CD4-positive, alpha-beta T cell treated with Interleukin-15 for 4 hours (primary cell): ENCODE measurements at regions not wholly inside any gene's neighbourhood (a gene's known extent, or its start where the extent isn't known, plus 50 kb on each side); places are given as distances from the start of the nearest gene placed in this dataset.
A peak's percentile ranks its signal among the peaks of the same experiment; 100 is the strongest.
"Not testable (repeated sequence)": the region's sequence is repeated elsewhere in the genome, so short reads cannot be mapped to it uniquely, and the experiment has no call there.

ENCODE experiments used
- DNase-seq: peaks from one replicate; pipeline ENCODE4 v3.0.0-alpha.2; 2020; ENCODE audit warnings: low spot score

DNA sequence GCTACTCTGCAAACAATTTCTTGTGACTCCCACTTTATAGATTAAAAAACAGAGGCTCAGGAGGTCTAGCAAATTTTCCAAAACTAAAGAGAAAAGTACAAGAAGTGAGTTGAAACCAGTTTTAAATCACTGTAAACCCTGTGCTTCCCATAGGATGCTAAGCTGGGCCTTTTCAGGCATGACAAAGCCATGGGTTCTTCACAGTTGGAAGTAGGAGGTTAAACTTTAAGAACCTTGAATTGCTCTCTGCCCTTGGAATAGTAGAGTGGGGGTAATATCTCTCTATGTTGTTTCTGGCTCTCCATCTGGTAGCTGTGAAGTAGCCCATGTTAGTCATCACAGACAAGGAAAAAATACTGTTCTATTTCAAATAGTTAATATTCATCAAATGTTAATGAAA, 193.6 kb upstream of the SATB1 start:
- no peak for DNase-seq

DNA sequence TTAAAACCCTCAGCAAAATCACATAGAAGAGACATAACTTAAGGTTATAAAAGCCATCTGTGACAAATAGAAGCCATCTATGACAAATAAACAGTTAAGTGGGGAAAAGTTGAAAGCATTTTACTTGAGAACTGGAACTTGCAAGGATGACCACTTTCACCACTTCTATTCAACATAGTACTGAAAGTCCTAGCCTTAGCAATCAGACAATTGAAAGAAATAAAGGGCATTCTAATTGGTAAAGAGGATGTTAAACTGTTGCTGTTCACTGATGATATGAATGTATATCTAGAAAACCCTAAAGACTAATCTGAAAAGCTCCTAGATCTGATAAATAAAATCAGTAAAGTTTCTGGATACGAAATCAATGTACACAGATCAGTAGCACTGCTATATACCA, 186.9 kb upstream of the SATB1 start:
- no peak for DNase-seq

- no peak for DNase-seq
Observed at GRCh38 chr3:18609187-18609586, 184.0 kb upstream of the SATB1 start.

DNA sequence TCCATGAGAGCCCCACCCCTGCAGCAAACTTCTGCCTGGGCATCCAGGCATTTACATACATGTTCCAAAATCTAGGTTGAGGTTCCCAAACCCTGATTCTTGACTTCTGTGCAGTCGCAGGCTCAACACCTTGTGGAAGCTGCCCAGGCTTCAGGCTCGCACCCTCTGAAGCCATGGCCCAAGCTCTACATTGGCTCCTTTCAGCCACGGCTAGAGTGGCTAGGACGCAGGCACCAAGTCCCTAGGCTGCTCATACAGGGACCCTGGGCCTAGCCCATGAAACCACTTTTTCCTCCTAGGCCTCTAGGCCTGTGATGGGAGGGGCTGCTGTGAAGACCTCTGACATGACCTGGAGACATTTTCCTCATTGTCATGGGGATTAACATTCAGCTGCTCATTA, 172.8 kb upstream of the SATB1 start:
- no peak for DNase-seq

- DNase-seq: no peak
Observed at GRCh38 chr3:18593231-18593630, 168.1 kb upstream of the SATB1 start.

- no peak for DNase-seq
Observed at GRCh38 chr3:18591120-18591519, 166.0 kb upstream of the SATB1 start.

DNA sequence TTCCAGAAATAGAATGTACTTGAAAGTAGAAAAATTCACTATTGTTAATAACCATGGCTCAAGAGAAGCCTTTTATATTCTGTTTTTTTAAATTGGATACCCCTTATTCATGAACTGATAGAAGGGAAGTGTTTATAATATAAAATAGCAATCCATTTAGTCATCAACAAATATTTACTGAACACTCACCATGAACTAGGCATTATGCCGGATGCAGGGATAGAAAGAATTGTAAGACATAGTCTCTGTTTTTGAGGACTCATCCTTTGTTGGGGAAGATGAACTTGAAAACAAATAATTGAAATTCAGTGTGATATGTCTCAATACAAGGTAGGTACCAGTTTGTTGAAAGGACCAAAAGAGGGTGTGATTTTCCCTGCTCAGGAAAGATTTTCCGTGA, 160.9 kb upstream of the SATB1 start:
- DNase-seq: no peak

- no peak for DNase-seq
Observed at GRCh38 chr3:18585004-18585968, 160.1 kb upstream of the SATB1 start.

- DNase-seq: no peak
Observed at GRCh38 chr3:18580268-18580667, 155.1 kb upstream of the SATB1 start.

DNA sequence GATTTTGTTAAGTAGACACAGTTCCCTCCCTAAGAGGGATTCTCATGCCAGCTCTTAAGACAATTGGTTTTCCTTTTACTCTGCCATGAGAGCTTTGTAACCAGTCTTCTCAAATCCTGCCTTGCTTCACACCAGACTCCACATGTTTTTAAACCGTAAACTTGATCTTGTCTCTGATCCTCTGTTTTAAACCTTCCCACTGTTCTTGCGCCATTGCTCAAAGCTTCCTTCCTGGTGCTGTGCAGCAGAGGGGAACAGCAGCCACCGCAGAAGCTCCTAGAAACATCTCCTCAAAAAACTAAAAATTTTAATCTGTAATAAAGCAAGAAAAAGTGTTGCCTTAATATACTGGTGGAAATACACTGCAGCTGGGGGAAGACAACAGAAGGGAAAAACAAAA, 154.5 kb upstream of the SATB1 start:
- no peak for DNase-seq

DNA sequence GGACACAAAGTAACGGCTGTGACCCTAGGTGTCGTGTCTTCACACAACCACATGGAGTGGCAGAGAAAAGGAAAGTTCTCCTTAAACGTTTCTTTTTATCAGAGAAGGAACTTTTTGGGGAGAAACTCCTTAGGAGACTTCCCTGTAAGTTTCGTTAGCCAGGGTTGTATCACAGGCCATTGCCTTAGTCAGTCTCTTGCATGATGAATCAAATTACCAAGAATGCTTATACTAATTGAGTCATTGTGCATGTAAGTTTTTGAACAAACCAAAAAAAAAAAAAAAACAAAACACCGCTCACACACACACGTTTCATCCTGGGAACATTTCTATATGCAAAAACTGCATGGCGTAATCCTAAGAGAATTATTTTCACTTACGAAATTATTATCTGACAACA, 150.4 kb upstream of the SATB1 start:
- DNase-seq: no peak

DNA sequence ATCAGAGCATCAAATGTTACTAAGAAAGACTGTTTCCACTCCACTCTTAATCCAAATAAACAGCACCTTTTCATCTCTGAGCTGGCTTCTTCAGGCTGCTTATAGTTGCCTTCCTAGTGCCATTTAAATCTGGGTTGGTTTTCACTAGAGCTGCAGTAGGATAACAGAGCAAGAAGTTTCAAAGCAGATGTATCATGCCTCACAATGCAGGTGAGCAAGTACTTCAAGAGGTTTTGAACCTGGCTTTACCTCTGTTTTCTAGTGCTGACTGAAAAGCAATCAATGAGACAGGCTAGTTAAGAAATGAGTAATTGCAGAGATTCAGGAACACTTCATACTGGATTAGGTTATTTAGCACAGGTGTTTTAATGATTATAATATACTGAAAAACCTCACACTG, 147.7 kb upstream of the SATB1 start:
- DNase-seq: no peak

- DNase-seq: no peak
Observed at GRCh38 chr3:18567293-18567692, 142.2 kb upstream of the SATB1 start.

- no peak for DNase-seq
Observed at GRCh38 chr3:18562364-18563154, 137.4 kb upstream of the SATB1 start.

GRCh38 chr3:18559331-18559842, 134.2 kb upstream of the SATB1 start:
- DNase-seq: peak; percentile 59

DNA sequence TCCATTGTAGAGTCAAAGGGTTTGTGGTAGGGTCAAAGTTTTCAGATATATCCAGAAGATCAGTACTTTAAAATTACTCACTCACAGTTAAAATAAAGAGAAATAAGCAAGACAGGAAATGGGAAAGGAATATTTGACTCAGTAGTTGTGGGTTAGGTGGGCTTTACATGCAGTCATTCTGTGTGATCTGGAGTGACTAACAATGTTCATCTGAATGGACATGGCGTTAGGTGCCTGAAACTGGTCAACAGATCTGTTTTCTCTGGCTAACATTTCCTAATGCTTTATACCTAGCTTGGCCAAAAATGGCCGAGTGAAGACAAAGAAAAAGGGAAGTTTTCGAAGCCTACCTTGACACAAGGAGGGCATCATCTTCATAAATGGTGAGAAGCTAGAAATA, 133.4 kb upstream of the SATB1 start:
- no peak for DNase-seq

GRCh38 chr3:18557216-18557615, 132.1 kb upstream of the SATB1 start:
- no peak for DNase-seq

DNA sequence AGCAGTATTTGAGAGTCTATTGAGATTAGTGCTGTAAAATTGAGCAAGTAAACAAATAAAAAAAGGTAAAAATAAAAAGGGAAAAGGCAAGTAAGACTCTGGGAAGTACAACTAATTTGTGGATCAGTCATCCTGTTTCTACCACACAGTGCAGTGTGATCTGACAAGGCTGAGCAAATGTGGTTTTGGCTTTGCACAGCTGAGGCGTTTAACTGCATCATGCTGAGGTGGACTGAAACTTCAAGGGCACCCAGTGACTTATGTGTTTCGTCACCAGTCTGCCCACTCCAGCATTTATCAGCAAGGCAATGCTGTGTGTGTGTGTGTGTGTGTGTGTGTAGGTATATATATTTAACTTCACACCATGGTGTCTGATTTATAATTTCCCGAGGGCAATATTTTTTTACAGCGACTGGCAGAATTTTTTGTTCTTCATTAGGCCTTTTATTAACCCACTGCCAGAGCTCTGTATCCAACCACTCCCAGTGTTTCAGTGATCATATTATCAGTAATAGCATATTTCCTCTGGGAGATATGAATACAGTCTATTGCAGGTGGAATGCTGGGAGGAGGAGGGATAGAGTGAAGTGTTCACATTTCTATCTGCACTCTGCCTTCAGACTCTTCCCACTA, 131.5 kb upstream of the SATB1 start:
- DNase-seq: peak; percentile 16

GRCh38 chr3:18556001-18556408, 130.9 kb upstream of the SATB1 start:
- DNase-seq: no peak

- DNase-seq: not testable (repeated sequence)
Observed at GRCh38 chr3:18552579-18553105, 127.5 kb upstream of the SATB1 start.

DNA sequence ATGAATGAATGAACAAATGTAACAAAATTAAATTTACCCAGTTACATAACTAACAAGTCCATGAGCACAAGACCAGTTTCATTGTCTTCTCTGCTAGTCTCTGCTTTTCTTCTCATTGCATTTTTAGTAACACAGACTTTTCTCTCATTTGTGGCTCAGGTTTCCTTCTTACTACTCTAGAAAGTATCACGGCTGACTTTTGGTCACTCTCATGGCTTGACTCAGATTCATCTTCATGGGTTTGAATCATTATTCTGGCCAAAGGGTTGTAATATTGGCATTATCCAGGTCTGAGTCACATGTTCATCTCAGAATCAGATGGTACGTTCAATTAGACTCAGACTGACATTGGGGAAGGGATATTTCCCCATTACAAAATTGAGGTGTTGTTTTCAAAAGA, 121.5 kb upstream of the SATB1 start:
- DNase-seq: no peak

GRCh38 chr3:18544146-18544545, 119.0 kb upstream of the SATB1 start:
- no peak for DNase-seq
